H1 (cell line): ENCODE measurements at regions not wholly inside any gene's neighbourhood (a gene's known extent, or its start where the extent isn't known, plus 50 kb on each side); places are given as distances from the start of the nearest gene placed in this dataset.

Experiments used
- ATF2 ChIP-seq: IDR thresholded peaks from 2 replicates; pipeline ENCODE4 v1.6.1; 2012; ENCODE audit warnings: low read length, inconsistent platforms
- ATF3 ChIP-seq: IDR thresholded peaks from 2 replicates; pipeline ENCODE4 v1.6.1; 2011; ENCODE audit warnings: low read depth, mild to moderate bottlenecking, low read length; ENCODE audit not compliant: insufficient read depth
- CEBPB ChIP-seq: IDR thresholded peaks from 2 replicates; pipeline ENCODE4 v1.6.1; 2012; ENCODE audit warnings: low read depth, low read length
- CHD1 ChIP-seq: IDR thresholded peaks from 2 replicates; pipeline ENCODE4 v1.6.1; 2012; ENCODE audit warnings: low read depth, low read length, improper control_type of control experiment
- CTCF ChIP-seq, 3 experiments: IDR thresholded peaks; 1 replicate in 2 of 3; 2 replicates in 1 of 3; pipeline versions ENCODE4 v1.5.1 to v1.6.1; 2011; ENCODE audit warnings: low read length in 3 of 3, mild to moderate bottlenecking in 3 of 3, inconsistent platforms in 2 of 3, low read depth in 1 of 3, moderate library complexity in 1 of 3; ENCODE audit not compliant: insufficient read depth in 1 of 3; ENCODE audit errors: control extremely low read depth in 1 of 3
- EZH2 ChIP-seq: fragments of 200-600 bp; sonication (generic); IDR thresholded peaks from 2 replicates; pipeline ENCODE4 v1.7.1; 2012; ENCODE audit warnings: low read depth, mild to moderate bottlenecking, moderate library complexity, low read length, inconsistent platforms; ENCODE audit not compliant: severe bottlenecking
- HDAC6 ChIP-seq: IDR thresholded peaks from one replicate; pipeline ENCODE4 v1.7.1; 2012; ENCODE audit warnings: low read depth, mild to moderate bottlenecking, inconsistent platforms, low read length, moderate library complexity
- MAX ChIP-seq: IDR thresholded peaks from 2 replicates; pipeline ENCODE4 v1.6.1; 2012; ENCODE audit warnings: inconsistent platforms
- POLR2A ChIP-seq, 2 experiments: IDR thresholded peaks; 1 replicate in 1 of 2; 2 replicates in 1 of 2; pipeline ENCODE4 v1.6.1; 2011; ENCODE audit warnings: low read depth in 2 of 2, low read length in 2 of 2, mild to moderate bottlenecking in 2 of 2; ENCODE audit errors: control extremely low read depth in 1 of 2
- RFX5 ChIP-seq: IDR thresholded peaks from 2 replicates; pipeline ENCODE4 v1.6.1; 2011; ENCODE audit warnings: low read depth, low read length, improper control_type of control experiment, borderline replicate concordance
- SIRT6 ChIP-seq: IDR thresholded peaks from one replicate; pipeline ENCODE4 v1.7.1; 2012; ENCODE audit warnings: low read length, inconsistent platforms
- TBP ChIP-seq: IDR thresholded peaks from 2 replicates; pipeline ENCODE4 v1.6.1; 2011; ENCODE audit warnings: low read depth, low read length, improper control_type of control experiment
- TCF12 ChIP-seq: IDR thresholded peaks from 2 replicates; pipeline ENCODE4 v1.6.1; 2011; ENCODE audit warnings: low read depth, mild to moderate bottlenecking, low read length

- TF ChIP-seq EZH2 (no peak), ATF2 (no peak), CTCF (IDR thresholded peaks at IDR 0.05; ENCODE audit: control extremely low read depth in 1 of 3, insufficient read depth in 1 of 3, low read depth in 1 of 3, low read length in 3 of 3) (no peak), SIRT6 (no peak), MAX (no peak), CEBPB (no peak), TCF12 (no peak), ATF3 (no peak), HDAC6 (no peak), POLR2A (IDR thresholded peaks at IDR 0.05; ENCODE audit: control extremely low read depth in 1 of 2, low read depth in 2 of 2, low read length in 2 of 2) (no peak), TBP (no peak), RFX5 (no peak), CHD1 (no peak)
These were observed 184.6 kb downstream of the OR13H1 start for GRCh38 chrX:131728295-131729145.
